Epithelial cell of esophagus (primary cell): ENCODE measurements at regions not wholly inside any gene's neighbourhood (a gene's known extent, or its start where the extent isn't known, plus 50 kb on each side); places are given as distances from the start of the nearest gene placed in this dataset.
"Not testable (repeated sequence)": the region's sequence is repeated elsewhere in the genome, so short reads cannot be mapped to it uniquely, and the experiment has no call there.

Experiments
- DNase-seq: peaks from one replicate; pipeline ENCODE4 v3.0.0; 2010; ENCODE audit warnings: low read depth
- H3K4me3 ChIP-seq: 2 replicates; pipeline ENCODE4 v1.5.1; 2011; ENCODE audit warnings: mild to moderate bottlenecking, low read length, control low read depth
- CTCF ChIP-seq: IDR thresholded peaks from 2 replicates; pipeline ENCODE4 v1.5.1; 2011; ENCODE audit warnings: low read depth, mild to moderate bottlenecking, low read length, control low read depth, inconsistent platforms; ENCODE audit not compliant: insufficient read depth; ENCODE audit errors: missing control alignments

- no peak for TF ChIP-seq CTCF
- DNase-seq = no peak
- no peak overlapping the region for H3K4me3 ChIP-seq
Measured at GRCh38 chr22:26942637-26942957, 285.2 kb downstream of the MIAT start.

- DNase-seq = no peak
- no peak overlapping the region for H3K4me3 ChIP-seq
- no peak for TF ChIP-seq CTCF
Measured at GRCh38 chr22:26945565-26945964, 288.2 kb downstream of the MIAT start.

GRCh38 chr22:26949193-26949592, 291.8 kb downstream of the MIAT start:
- no peak for TF ChIP-seq CTCF

GRCh38 chr22:26951139-26951538, 293.8 kb downstream of the MIAT start:
- not testable (repeated sequence) for H3K4me3 ChIP-seq, DNase-seq

More at GRCh38 chr22:26949193-26949592, 291.8 kb downstream of the MIAT start:
- H3K4me3 ChIP-seq = no peak overlapping the region
- DNase-seq = peak; percentile 24

- no peak for TF ChIP-seq CTCF
- DNase-seq = no peak
- no peak overlapping the region for H3K4me3 ChIP-seq
Measured at GRCh38 chr22:26952004-26952403, 294.6 kb downstream of the MIAT start.

- no peak overlapping the region for H3K4me3 ChIP-seq
- no peak for TF ChIP-seq CTCF
- DNase-seq = no peak
Measured at GRCh38 chr22:26952451-26953011, 295.1 kb downstream of the MIAT start.

GRCh38 chr22:26953012-26953883, 295.9 kb downstream of the MIAT start:
- no peak overlapping the region for H3K4me3 ChIP-seq
- DNase-seq = no peak
- TF ChIP-seq CTCF = no peak
